ENCODE measurements at regions not wholly inside any gene's neighbourhood (a gene's known extent, or its start where the extent isn't known, plus 50 kb on each side); places are given as distances from the start of the nearest gene placed in this dataset.
"Not testable (repeated sequence)": the region's sequence is repeated elsewhere in the genome, so short reads cannot be mapped to it uniquely, and the experiment has no call there.

- DNase-seq (ENCODE audit: low spot score), result no peak
These were observed 162.7 kb upstream of the SALL3 start for GRCh38 chr18:78816916-78817315.

DNA sequence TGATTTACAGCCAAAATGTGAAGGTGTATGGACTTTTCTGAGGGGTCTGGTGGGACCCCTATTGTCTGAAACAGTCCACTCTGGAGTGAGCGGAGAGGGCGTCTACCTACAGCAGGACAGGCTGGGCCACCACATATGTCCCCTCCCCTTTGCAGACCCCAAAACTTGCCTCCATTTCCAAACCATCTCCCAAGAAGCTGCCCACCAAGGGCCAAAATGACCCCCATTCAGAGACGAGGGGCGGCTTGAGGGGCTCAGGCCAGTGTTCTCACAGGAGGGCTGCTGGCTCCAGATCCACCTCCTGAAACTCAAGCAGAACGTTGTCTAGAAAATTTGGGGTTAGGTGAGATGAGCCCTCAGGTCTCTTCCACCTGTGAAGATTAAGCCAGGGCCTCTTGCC lies 161.1 kb upstream of the SALL3 start:
- no peak for DNase-seq (ENCODE audit: low spot score)

- DNase-seq (ENCODE audit: low spot score), result no peak
These were observed 160.7 kb upstream of the SALL3 start for GRCh38 chr18:78818961-78819360.

GRCh38 chr18:78820161-78820834 lies 159.3 kb upstream of the SALL3 start:
- no peak for DNase-seq (ENCODE audit: low spot score)

- DNase-seq (ENCODE audit: low spot score), result no peak
These were observed 158.2 kb upstream of the SALL3 start for GRCh38 chr18:78821396-78821795.

DNA sequence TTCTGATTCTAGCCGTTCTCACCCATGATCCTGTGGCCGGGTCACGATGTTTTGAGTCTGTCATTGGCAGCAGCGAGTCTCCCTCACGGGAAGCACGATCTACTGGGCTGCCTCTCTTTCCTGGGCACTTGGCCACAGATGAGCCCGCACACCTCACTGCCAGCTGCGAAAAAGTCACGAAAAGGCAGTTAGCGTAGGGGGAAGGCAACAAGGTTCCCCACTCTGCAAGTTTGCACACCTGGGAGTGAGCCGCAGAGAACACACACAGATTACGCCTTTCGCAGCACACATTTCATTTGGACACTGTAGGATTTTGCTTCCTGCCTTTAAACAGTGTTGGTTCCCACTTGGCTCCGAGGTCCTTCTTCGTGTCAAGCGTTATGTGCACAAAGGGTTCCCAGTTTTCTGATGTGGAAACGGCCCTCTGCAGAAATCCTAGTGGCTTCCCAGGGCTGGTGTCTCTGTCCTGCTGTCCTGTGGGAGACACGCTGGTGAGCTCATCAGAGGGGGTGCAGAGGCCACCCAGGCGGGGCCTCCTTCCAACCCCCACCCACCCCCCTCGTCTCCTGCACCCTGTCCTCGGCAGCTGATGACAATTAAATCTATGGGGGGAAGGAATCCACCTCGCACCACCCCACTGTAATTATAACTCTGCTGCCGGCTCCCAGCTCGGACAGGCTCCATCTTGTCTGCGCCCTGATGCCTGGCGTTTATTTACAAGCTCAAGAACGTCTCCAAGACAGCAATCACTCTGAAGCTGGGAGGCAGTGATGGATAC lies 157.3 kb upstream of the SALL3 start:
- no peak for DNase-seq (ENCODE audit: low spot score)

- DNase-seq (ENCODE audit: low spot score), result no peak
These were observed 156.7 kb upstream of the SALL3 start for GRCh38 chr18:78822949-78823285.

DNA sequence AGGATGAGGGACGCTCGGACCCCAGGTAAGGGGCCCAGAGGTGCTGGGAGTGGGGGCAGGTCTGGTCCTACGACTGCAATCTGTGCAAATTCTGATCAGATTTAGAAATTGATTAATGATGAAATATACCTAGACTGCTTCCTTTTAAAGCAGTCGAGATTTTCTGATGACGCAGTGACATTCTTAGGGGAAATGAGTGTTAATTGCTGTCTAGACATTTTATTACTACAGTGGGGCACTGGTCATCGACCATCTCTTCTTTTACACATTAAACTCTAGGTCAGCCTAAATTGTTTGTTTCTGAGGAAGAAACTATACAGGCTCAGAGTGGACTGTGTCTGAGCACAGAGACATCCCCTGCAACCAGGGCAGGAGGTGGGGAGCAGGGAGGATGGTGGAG lies 154.4 kb upstream of the SALL3 start:
- no peak for DNase-seq (ENCODE audit: low spot score)

GRCh38 chr18:78826631-78827030 lies 153.0 kb upstream of the SALL3 start:
- DNase-seq (ENCODE audit: low spot score), result no peak

GRCh38 chr18:78827141-78827540 lies 152.5 kb upstream of the SALL3 start:
- DNase-seq (ENCODE audit: low spot score), result no peak

- DNase-seq (ENCODE audit: low spot score), result no peak
These were observed 151.5 kb upstream of the SALL3 start for GRCh38 chr18:78828131-78828530.

DNA sequence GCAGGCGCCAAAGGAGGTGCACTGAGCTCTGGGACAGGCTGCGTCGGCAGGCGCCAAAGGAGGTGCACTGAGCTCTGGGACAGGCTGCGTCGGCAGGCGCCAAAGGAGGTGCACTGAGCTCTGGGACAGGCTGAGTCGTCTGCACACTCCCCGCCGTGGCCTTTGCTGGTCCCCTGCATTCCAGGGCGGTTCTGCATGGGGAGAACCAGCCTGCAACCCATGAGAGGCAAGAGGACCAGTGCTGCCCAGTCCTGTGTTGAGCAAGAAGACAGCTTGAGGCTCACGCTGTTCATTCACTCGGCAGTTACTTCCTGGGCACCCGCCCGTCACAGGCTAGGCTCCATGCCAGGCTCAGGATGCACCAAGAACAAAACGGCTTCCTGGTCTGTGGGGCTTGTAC lies 150.6 kb upstream of the SALL3 start:
- not testable (repeated sequence) for DNase-seq (ENCODE audit: low spot score)

- no peak for DNase-seq (ENCODE audit: low spot score)
These were observed 149.5 kb upstream of the SALL3 start for GRCh38 chr18:78830161-78830560.

- DNase-seq (ENCODE audit: low spot score), result no peak
These were observed 148.8 kb upstream of the SALL3 start for GRCh38 chr18:78830826-78831225.

DNA sequence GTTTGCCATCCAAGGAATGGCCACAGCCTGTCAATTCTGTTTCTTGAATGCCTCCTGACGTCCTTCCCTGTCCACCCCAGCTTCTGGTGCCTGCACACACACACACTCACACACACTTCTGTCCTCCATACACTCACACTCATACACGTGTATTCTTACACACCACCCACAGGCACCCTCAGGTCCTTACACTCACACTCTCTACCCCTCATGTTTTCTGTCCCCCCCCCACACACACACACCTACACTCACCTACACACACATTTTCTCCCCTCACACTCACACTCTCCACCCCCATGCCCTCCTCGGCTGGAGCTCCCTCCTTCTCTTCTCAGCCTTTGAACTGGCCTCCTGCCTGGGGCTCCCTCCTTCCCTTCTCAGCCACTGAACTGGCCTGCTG lies 148.0 kb upstream of the SALL3 start:
- DNase-seq (ENCODE audit: low spot score), result no peak

- no peak for DNase-seq (ENCODE audit: low spot score)
These were observed 145.8 kb upstream of the SALL3 start for GRCh38 chr18:78833833-78834232.

DNA sequence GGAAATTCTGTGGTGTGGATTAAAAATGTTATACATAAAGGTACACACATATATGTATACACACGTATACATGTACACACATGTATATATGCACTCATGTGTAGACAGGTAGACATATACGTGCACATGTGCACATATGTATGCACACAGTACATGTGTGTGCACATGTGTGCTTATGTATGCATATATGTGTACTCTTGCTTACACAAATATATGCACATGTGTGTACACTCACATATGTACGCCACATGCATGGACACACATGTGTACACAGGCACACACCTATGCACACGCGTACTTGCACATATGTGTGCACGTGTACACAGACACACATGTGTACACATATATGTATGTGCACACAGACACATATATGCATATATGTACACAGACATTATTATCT lies 142.8 kb upstream of the SALL3 start:
- no peak for DNase-seq (ENCODE audit: low spot score)

GRCh38 chr18:78837754-78838153 lies 141.9 kb upstream of the SALL3 start:
- no peak for DNase-seq (ENCODE audit: low spot score)

DNA sequence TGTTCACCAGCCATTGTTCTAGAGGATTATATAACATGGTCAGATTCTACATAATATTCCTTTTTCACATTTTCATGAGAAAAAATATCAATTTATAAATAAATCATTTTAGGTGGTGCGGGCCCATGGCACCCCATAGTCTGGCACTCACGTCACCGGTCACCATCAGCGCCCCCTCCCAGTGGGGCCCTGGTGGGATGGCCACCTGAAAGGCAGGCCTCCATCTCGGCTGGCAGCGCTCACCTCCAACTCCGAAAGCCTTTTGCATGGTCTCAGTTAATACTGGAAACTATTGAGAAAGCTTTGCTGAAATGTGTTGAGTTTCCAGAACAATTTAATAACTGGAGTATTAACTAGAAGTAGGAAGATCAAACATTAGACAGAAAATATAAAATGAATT lies 141.4 kb upstream of the SALL3 start:
- DNase-seq (ENCODE audit: low spot score), result no peak

GRCh38 chr18:78849046-78849445 lies 130.6 kb upstream of the SALL3 start:
- DNase-seq (ENCODE audit: low spot score), result no peak

GRCh38 chr18:78849458-78849857 lies 130.2 kb upstream of the SALL3 start:
- DNase-seq (ENCODE audit: low spot score), result no peak

GRCh38 chr18:78853341-78853740 lies 126.3 kb upstream of the SALL3 start:
- no peak for DNase-seq (ENCODE audit: low spot score)

DNA sequence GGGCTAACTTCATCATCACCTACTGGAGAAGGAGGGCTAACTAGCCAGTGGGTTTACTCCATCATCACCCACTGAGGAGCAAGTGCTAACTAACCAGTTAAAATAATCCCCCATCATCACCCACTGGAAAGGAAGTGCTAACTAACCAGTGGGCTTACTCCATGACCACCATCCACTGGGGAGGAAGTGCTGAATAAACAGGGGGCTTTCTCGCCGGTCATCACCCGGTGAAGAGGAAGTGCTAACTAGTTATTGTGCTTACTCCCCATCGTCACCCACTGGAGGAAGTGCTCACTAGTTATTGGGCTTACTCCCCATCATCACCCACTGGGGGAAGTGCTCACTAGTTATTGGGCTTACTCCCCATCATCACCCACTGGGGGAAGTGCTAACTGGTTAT lies 124.4 kb upstream of the SALL3 start:
- no peak for DNase-seq (ENCODE audit: low spot score)

All from hematopoietic multipotent progenitor cell treated with erythropoietin and hydrocortisone succinate and interleukin-3 and kit ligand, for 17 days (in vitro differentiated cells).